HepG2 (cell line): ENCODE measurements at regions not wholly inside any gene's neighbourhood (a gene's known extent, or its start where the extent isn't known, plus 50 kb on each side); places are given as distances from the start of the nearest gene placed in this dataset.

Source experiments
- ATAC-seq: fragments of 200-7000 bp; cut with Tn5 transposase; 3 replicates; pipeline ENCODE4 v1.9.1; 2020; ENCODE audit warnings: mild to moderate bottlenecking, moderate library complexity
- BruUV-seq: library from RNA; stranded (reverse); fragments of 400-500 nt; replicated peaks from 2 replicates; lab custom pipeline; 2021; lab: Mats Ljungman, UMichigan
- CTCF ChIA-PET: fragments of 300-600 bp; formaldehyde crosslinking; extraction: SDS; loops from one replicate; lab custom pipeline; 2021; ENCODE audit warnings: low total read pairs, inconsistent platforms, low intra/inter-chr PET ratio; lab: Yijun Ruan, JAX
- POLR2A ChIA-PET: fragments of 350-600 bp; sonication (Branson Sonifier 250); formaldehyde crosslinking; loops from one replicate; lab custom pipeline; 2020; ENCODE audit warnings: antibody characterized with exemption, inconsistent platforms; lab: Yijun Ruan, JAX
- DNase-seq: peaks from one replicate; pipeline ENCODE4 v3.0.0-alpha.2; 2015; ENCODE audit warnings: low spot score
- FAIRE-seq: peaks from 3 replicates; lab custom pipeline; 2011; peaks lifted over from hg19 to GRCh38; lab: Jason Lieb, UNC
- H2AFZ ChIP-seq: one replicate; pipeline ENCODE4 v1.6.1; 2011; ENCODE audit warnings: low read length, inconsistent platforms
- H3K27ac ChIP-seq: fragments of 300-600 bp; 3 replicates; pipeline ENCODE4 v1.8.0; 2011; ENCODE audit warnings: mixed run types, mild to moderate bottlenecking, mixed read lengths, low read length, inconsistent platforms; ENCODE audit not compliant: insufficient read depth; ENCODE audit errors: extremely low read length
- H3K27me3 ChIP-seq, 2 experiments: fragments of 200-600 bp in 1 of 2; 2 replicates in 1 of 2; 3 replicates in 1 of 2; pipeline versions ENCODE4 v1.6.0 to v1.8.0; 2011; ENCODE audit warnings: low read length in 2 of 2, mild to moderate bottlenecking in 2 of 2, moderate library complexity in 2 of 2, inconsistent platforms in 1 of 2; ENCODE audit not compliant: insufficient read depth in 2 of 2, control insufficient read depth in 1 of 2
- H3K36me3 ChIP-seq, 2 experiments: fragments of 200-600 bp in 1 of 2; replicated peaks in 1 of 2; 2 replicates in 1 of 2; 3 replicates in 1 of 2; pipeline versions ENCODE4 v1.5.1 to v1.8.0; 2011; ENCODE audit warnings: low read length in 2 of 2, inconsistent platforms in 1 of 2; ENCODE audit not compliant: insufficient read depth in 2 of 2, control insufficient read depth in 1 of 2
- H3K4me1 ChIP-seq: 2 replicates; pipeline ENCODE4 v1.5.1; 2012; ENCODE audit warnings: low read length, inconsistent platforms; ENCODE audit not compliant: insufficient read depth
- H3K4me2 ChIP-seq: 2 replicates; pipeline ENCODE4 v1.6.0; 2011; ENCODE audit warnings: low read depth, low read length, inconsistent platforms
- H3K4me3 ChIP-seq, 3 experiments: fragments of 200-600 bp in 1 of 3; sonication (generic), shearing (Covaris generic) in 1 of 3; replicated peaks in 1 of 3; 2 replicates each; pipeline ENCODE4 v1.5.1; 2011 to 2016; ENCODE audit warnings: low read length in 3 of 3, inconsistent platforms in 2 of 3, low read depth in 2 of 3, mild to moderate bottlenecking in 2 of 3, control low read depth in 1 of 3, mixed read lengths in 1 of 3; ENCODE audit not compliant: insufficient read depth in 1 of 3
- H3K79me2 ChIP-seq: one replicate; pipeline ENCODE4 v1.6.1; 2011; ENCODE audit warnings: low read length, inconsistent platforms; ENCODE audit not compliant: insufficient read depth
- H3K9ac ChIP-seq: 2 replicates; pipeline ENCODE4 v1.6.0; 2011; ENCODE audit warnings: mild to moderate bottlenecking, low read depth, low read length, inconsistent platforms; ENCODE audit not compliant: insufficient read depth
- H3K9me3 ChIP-seq: 2 replicates; pipeline ENCODE4 v1.5.1; 2012; ENCODE audit warnings: mild to moderate bottlenecking, low read length
- H4K20me1 ChIP-seq: 2 replicates; pipeline ENCODE4 v1.6.0; 2011; ENCODE audit warnings: inconsistent platforms, mild to moderate bottlenecking, low read length, moderate library complexity; ENCODE audit not compliant: insufficient read depth
- ESRRA ChIP-seq: sonication (generic); formaldehyde crosslinking; IDR thresholded peaks from 2 replicates; pipeline ENCODE4 v1.5.1; 2020; ENCODE audit warnings: mild to moderate bottlenecking, low read depth, missing genetic modification reagents
- FOXA1 ChIP-seq, 2 experiments: fragments of 450-650 bp in 1 of 2; sonication (generic) in 1 of 2; formaldehyde crosslinking in 1 of 2; IDR thresholded peaks; 2 replicates each; pipeline versions ENCODE4 v1.4.0 to v1.6.1; 2016 to 2020; ENCODE audit warnings: missing genetic modification reagents in 1 of 2
- HDAC2 ChIP-seq: sonication (generic); formaldehyde crosslinking; IDR thresholded peaks from 2 replicates; pipeline ENCODE4 v1.4.0; 2020; ENCODE audit warnings: missing genetic modification reagents
- NCOA2 ChIP-seq: sonication (generic); formaldehyde crosslinking; IDR thresholded peaks from 2 replicates; pipeline ENCODE4 v1.8.0; 2022; ENCODE audit warnings: inconsistent platforms
- PPARG ChIP-seq: conservative IDR thresholded peaks from 2 replicates; pipeline ENCODE4 v1.6.1; 2016; ENCODE audit warnings: missing biosample characterization, missing genetic modification reagents
- RARG ChIP-seq: sonication (generic); formaldehyde crosslinking; IDR thresholded peaks from 2 replicates; pipeline ENCODE4 v1.4.0; 2020; ENCODE audit warnings: low read depth, mild to moderate bottlenecking, missing genetic modification reagents
- RFX1 ChIP-seq: fragments of 450-650 bp; IDR thresholded peaks from 2 replicates; pipeline ENCODE4 v1.6.1; 2017
- SNRNP70 ChIP-seq: fragments of 200-400 bp; formaldehyde crosslinking; IDR thresholded peaks from 2 replicates; pipeline ENCODE4 v1.6.1; 2017; ENCODE audit warnings: mild to moderate bottlenecking, low read depth, low read length, moderate library complexity
- SP5 ChIP-seq: IDR thresholded peaks from 2 replicates; pipeline ENCODE4 v1.6.1; 2016; ENCODE audit warnings: low read depth, borderline replicate concordance
- ZNF282 ChIP-seq: fragments of 450-650 bp; IDR thresholded peaks from 2 replicates; pipeline ENCODE4 v1.6.1; 2018; ENCODE audit not compliant: partially characterized antibody
- ZNF331 ChIP-seq: sonication (generic); formaldehyde crosslinking; IDR thresholded peaks from 2 replicates; pipeline ENCODE4 v1.4.0; 2020; ENCODE audit warnings: missing genetic modification reagents
- ZNF564 ChIP-seq: sonication (generic); formaldehyde crosslinking; IDR thresholded peaks from 2 replicates; pipeline ENCODE4 v1.8.1; 2023; ENCODE audit warnings: mild to moderate bottlenecking, missing genetic modification reagents
- ZNF703 ChIP-seq: sonication (generic); formaldehyde crosslinking; IDR thresholded peaks from 2 replicates; pipeline ENCODE4 v1.5.1; 2020; ENCODE audit warnings: missing genetic modification reagents, mild to moderate bottlenecking, moderate library complexity, borderline replicate concordance
- WGBS: methylation state at CpG from one replicate; pipeline ENCODE4 v1.1.6; 2017; ENCODE audit warnings: low lambda C conversion rate; 5-methylcytosine and 5-hydroxymethylcytosine counted together
- in situ Hi-C: cut with HindIII; loops from 2 replicates; pipeline ENCODE4 v1.10.0; 2017; ENCODE audit warnings: low pct_unique_long_range_greater_than_20kb; ENCODE audit not compliant: extremely low pct_ligation_motif_present
- intact Hi-C: fragments of 100-400 bp; cut with micrococcal nuclease; formaldehyde crosslinking; loops from one replicate; pipeline ENCODE4 v1.10.0; 2022; ENCODE audit not compliant: unreplicated experiment
- TF ChIP-seq, protein P1 (sequence below): sonication (generic); formaldehyde crosslinking; conservative IDR thresholded peaks from 2 replicates; pipeline ENCODE4 v1.5.0; 2020; ENCODE audit warnings: missing genetic modification reagents

DNA sequence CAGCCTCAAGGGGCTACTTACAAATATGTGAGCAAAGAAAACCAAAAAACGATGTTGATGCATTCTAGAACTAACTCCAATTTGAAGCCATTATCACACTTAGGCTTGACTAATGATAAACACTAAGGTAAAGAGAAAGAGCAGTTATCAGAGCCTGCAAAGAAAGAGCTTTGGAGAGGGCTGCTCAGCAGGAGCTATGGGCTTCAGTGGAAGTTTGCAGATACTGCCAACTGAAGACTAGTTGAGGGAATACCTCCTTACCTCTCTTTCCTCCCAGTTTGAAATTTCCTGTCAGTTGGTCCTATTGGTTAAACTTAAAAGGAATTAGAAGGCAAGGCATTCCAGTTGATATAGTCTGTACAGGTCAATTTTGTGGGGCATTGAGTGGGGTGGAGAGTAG lies 498.1 kb upstream of the POT1 start:
- in situ Hi-C loops: no loop called here
- ChIA-PET CTCF (no interaction called here), POLR2A (no interaction called here)
- no peaks in the 10 kb centered on the region for H3K36me3 ChIP-seq
- whole genome bisulfite sequencing: 0% methylated on average over 1 of the region's 1 CpG
- intact Hi-C loops: no loop called here
- no peak overlapping the region for H3K9ac ChIP-seq
- DNase-seq (no peak), ATAC-seq (no peak), FAIRE-seq (no peak)
- H4K20me1 ChIP-seq: no peaks in the 10 kb centered on the region
- H3K4me3 ChIP-seq: no peak overlapping the region
- H3K27ac ChIP-seq: no peak overlapping the region
- BruUV-seq: no TSS peak
- H3K79me2 ChIP-seq: no peaks in the 10 kb centered on the region
- H2AFZ ChIP-seq: no peak overlapping the region
- TF ChIP-seq HDAC2 (no peak), ESRRA (CRISPR knock-in tag) (no peak), ZNF703 (no peak), NCOA2 (CRISPR knock-in tag) (no peak), ZNF564 (CRISPR knock-in tag) (no peak), ZNF282 (no peak), RFX1 (no peak), SNRNP70 (no peak), RARG (no peak), PPARG (CRISPR knock-in tag) (no peak), ZNF331 (CRISPR knock-in tag) (no peak), FOXA1 (IDR thresholded peaks at IDR 0.05) (no peak), FOXA1 (CRISPR knock-in tag; IDR thresholded peaks at IDR 0.05) (no peak), SP5 (no peak)
- TF ChIP-seq, protein P1, sequence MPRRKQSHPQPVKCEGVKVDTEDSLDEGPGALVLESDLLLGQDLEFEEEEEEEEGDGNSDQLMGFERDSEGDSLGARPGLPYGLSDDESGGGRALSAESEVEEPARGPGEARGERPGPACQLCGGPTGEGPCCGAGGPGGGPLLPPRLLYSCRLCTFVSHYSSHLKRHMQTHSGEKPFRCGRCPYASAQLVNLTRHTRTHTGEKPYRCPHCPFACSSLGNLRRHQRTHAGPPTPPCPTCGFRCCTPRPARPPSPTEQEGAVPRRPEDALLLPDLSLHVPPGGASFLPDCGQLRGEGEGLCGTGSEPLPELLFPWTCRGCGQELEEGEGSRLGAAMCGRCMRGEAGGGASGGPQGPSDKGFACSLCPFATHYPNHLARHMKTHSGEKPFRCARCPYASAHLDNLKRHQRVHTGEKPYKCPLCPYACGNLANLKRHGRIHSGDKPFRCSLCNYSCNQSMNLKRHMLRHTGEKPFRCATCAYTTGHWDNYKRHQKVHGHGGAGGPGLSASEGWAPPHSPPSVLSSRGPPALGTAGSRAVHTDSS (CRISPR knock-in tag): no peak
- TF ChIP-seq, all 625 proteins: peak for 0
- Histone ChIP-seq H3K9me3 (peaks cover 5% of the 10 kb centered on the region; the same call in 1 of the 2 replicates), H3K27me3 (no peaks in the 10 kb centered on the region), H3K4me1 (no peaks in the 10 kb centered on the region), H3K4me2 (no peak overlapping the region)
